ENCODE measurements at regions not wholly inside any gene's neighbourhood (a gene's known extent, or its start where the extent isn't known, plus 50 kb on each side); places are given as distances from the start of the nearest gene placed in this dataset.
A peak's percentile ranks its signal among the peaks of the same experiment; 100 is the strongest.

GRCh38 chr3:177512945-177513814 is 315.9 kb upstream of the TBL1XR1 start:
- no peak for DNase-seq (ENCODE audit: low read depth)

DNA sequence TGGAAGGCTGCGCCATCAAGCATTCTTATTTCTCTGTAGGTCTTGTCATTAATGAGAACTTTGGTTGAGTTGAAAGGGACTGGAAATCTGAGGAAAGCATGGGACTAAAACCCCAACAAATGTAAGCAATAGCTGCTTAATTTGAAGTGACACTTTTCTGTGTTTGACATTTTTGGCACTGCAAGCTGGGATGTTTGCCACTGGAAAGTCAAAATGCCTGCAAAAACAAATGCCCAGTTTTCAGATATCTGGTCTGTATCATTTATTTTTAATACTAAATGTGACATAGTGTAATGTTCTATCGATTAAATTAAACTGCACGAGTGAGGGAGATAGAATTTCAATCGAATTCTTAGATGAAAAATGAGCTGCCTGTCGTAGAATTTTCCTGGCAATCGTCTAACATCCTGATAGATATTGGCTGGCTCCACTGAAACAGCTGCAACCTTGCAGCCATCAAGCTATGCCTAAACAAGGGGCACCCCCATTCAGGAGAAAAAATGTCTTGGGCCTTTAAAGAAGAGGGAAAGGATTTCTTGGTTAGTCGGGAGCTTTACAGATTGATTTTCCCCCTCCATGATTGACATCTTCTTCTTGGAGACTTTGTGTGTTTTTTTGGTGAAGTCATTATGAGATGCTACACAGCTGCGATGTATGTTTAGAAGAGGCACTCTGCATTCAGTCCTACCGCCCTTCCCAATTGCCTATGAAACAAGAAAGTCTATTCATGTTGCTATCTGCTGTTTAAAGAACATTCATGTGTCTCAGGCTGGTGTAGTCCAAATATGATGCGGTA is 316.7 kb upstream of the TBL1XR1 start:
- DNase-seq (ENCODE audit: low read depth), result no peak

GRCh38 chr3:177514611-177515499 is 317.6 kb upstream of the TBL1XR1 start:
- no peak for DNase-seq (ENCODE audit: low read depth)

GRCh38 chr3:177515786-177516157 is 318.5 kb upstream of the TBL1XR1 start:
- no peak for DNase-seq (ENCODE audit: low read depth)

DNA sequence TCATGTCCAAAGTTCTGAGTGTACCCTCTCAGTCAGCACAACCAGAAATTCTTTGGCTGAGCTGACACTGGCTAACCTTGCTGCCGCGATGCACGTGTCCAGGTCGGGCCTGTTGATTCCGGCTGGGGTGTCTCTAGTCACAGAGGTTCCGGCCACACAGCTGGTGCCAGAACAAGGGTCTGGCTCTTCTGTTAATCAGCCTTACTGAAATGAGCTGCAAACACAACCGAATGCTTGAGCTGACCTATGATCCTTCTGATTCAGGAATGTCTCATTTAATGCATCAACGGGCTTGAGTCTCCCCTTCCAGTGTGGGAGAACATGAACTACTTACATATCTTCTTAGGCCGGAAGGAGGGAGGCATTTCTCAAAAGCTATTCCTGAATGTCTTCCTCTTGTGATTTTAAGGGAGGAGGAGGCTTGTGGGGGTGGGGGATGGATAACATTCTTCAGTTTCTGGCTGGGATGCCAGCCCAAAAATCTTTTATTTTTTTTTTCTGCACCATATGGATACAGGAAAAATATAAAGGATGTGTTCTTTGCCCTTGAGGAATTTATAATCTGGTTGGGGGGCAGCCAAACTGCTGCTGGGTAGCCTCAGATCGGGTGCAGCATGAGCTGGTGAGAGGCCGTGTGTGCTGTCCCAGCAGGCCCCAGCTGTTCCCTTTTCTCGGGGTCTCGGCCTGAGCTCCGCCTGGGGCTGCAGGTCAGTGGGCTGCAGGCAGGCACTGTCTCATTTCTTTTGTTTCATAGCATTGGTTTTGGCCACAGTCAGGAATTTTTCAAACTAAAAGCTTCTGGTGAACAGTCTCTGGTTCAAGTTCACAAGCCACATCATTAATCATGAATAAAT is 319.1 kb upstream of the TBL1XR1 start:
- peak; percentile 41 for DNase-seq (ENCODE audit: low read depth)

GRCh38 chr3:177517906-177518305 is 320.6 kb upstream of the TBL1XR1 start:
- no peak for DNase-seq (ENCODE audit: low read depth)

DNA sequence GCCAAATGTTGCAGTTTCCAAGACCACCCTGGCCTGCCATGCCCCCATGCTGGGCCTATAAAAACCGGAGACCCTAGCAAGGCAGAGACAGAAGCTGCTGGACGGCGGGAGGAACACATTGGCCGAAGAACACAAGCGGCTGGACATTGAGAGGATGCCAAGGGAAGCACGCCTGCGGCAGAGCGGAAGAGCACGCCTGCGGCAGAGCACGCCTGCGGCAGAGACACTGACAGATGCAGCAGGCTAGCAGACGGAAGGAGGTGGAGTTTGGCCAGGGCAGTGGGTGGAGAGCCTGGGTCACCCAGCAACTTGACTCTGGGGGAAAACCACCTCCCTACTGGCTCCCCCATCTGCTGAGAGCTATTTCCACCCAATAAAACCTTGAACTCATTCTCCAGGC is 322.3 kb upstream of the TBL1XR1 start:
- no peak for DNase-seq (ENCODE audit: low read depth)

DNA sequence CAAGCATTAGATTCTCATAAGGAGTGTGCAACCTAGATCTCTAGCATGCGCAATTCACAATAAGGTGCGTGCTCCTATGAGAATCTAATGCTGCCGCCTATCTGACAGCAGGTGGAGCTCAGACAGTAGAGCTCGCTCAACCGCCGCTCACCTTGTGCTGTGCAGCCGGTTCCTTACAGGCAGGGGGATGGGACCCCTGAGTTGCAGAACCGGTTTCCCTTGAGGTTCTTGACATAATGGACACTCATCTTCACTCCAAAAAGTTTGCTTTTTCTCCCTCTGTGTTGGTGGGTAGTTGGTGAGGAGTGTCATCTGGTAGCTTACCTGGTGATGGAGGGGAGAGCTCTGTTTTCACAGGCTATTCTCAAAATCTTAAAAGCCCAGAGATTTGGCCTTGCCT is 324.0 kb upstream of the TBL1XR1 start:
- DNase-seq (ENCODE audit: low read depth), result no peak

DNA sequence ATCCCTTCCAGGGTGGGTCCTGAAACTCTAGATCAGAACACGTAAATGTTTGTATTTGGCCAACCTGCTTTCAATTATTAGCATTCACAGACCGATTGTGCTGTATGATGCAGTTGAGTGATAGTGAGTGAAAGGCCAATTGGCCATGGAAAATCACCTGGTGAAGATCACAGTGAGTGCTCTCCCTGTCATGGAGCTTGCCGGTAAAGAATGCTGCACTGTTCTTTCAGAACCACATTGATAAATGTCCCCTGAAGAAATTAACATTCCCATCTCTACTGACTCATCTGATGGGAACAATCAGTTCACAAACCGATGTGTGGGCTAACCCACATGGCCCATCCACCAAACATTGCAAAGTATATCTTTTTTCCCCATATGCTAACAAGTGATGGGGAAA is 324.8 kb upstream of the TBL1XR1 start:
- DNase-seq (ENCODE audit: low read depth), result no peak

DNA sequence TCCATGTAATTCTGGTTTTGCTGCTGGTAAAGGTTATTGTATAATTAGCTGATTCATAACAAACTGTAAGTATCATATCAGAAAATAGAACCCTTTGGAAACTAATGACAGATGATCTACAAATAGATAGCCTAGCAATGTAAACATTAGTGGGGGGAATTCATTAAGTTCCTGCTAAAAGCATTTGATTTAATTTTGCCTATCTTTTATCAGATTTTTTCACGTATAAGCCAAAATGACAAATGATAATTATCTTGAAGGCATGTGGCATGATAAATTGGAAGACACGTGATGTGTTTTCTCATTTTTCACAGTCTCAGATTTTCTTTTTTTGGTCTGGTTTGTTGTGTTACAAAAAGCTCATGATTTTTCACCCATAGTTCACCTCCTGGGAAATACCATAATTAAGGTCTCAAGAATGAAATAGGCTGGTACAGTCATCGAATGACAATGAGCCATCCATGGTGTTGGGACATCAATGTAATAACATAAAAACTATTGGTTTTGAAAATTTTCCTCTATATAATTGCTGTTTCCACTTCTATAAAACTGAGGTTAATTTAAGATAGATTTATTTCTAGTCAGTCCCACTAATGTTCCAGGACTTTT is 325.9 kb upstream of the TBL1XR1 start:
- DNase-seq (ENCODE audit: low read depth), result no peak

GRCh38 chr3:177523872-177524438 is 326.7 kb upstream of the TBL1XR1 start:
- DNase-seq (ENCODE audit: low read depth), result no peak

DNA sequence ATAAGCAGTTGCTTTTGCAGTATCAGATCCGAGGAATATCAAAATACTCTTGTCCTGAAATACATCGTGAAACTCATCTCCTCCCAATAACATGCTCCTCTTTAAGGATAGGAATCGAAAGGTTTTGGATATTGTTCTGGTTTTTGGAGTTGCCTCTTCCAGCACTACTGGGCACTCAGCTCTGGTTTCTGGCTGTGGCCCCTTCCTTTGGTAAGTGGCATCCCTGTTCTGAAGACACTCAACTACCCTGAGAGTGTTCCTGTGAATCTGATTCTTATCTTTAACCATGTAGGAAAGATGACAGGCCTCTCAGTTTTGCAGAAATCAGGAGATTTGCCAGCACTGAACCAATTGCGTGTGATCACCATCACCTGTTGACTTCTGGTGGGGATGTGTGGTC is 327.5 kb upstream of the TBL1XR1 start:
- DNase-seq (ENCODE audit: low read depth), result no peak

DNA sequence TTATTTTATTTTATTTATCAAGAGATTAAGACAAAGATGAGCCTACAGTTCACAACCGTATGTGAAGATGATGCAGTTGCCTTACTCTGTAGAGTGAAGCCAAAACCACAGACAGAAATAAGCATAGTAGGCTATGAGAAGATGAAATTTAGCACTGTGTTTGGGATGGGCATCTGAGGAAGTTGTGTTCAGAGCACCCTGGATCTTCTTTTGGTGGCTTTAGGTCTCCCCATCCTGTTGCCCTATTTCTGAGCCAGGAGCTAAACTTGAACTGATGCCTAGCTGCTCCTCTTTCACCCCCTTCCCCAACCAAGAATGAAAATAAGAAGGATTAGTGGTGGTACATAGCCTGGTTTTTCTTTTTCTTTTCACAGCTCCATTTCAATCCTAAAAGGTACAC is 328.1 kb upstream of the TBL1XR1 start:
- DNase-seq (ENCODE audit: low read depth), result no peak

DNA sequence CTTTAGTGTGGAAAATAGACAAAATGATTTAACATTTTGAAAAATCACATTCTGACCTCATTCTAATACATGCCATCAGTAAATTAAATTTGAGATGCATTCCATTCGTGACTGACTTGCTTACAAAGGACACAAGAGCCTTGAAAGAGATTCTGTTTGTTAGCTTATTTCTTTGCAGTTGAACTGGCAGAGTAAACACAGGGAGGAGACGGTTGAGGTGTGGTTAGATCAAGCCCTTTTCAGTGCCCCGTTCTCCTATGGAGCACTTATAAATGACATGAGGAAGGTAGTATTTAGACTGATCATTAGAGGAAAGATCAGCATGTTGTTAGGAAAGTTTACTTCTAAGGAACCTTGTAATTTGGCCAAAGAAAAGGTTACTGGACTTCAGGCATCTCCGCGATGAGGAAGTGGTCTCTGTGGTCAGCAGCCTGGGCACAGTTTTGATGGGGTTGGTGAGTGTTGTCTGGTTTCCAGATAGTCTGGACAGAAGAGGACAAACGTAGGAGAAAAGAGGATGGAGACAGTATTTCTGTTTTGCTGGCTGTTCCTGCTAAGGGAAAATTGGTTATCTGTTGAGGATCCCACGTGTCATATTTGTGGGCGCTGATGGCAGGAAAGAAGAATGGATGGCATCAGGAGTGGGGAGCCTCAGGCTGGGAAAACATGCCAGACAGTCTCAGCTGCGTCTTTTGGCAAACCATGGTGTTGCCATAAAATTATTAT is 328.9 kb upstream of the TBL1XR1 start:
- peak; percentile 54 for DNase-seq (ENCODE audit: low read depth)

GRCh38 chr3:177527182-177527581 is 329.9 kb upstream of the TBL1XR1 start:
- DNase-seq (ENCODE audit: low read depth), result no peak

- DNase-seq (ENCODE audit: low read depth), result no peak
These were observed 331.2 kb upstream of the TBL1XR1 start for GRCh38 chr3:177528306-177529070.

GRCh38 chr3:177529071-177529550 is 331.8 kb upstream of the TBL1XR1 start:
- no peak for DNase-seq (ENCODE audit: low read depth)

GRCh38 chr3:177529716-177530335 is 332.5 kb upstream of the TBL1XR1 start:
- no peak for DNase-seq (ENCODE audit: low read depth)
